ENCODE measurements at regions not wholly inside any gene's neighbourhood (a gene's known extent, or its start where the extent isn't known, plus 50 kb on each side); places are given as distances from the start of the nearest gene placed in this dataset.
"Not testable (repeated sequence)": the region's sequence is repeated elsewhere in the genome, so short reads cannot be mapped to it uniquely, and the experiment has no call there.

GRCh38 chr5:83404182-83404716 lies 67.3 kb upstream of the VCAN start:
- H3K4me3 ChIP-seq (ENCODE audit: low read depth, low read length) = no peak overlapping the region
- no peak for TF ChIP-seq CTCF (IDR thresholded peaks at IDR 0.05; ENCODE audit: insufficient read depth, low read length)
- DNase-seq (ENCODE audit: low read depth) = no peak

GRCh38 chr5:83405662-83406061 lies 65.9 kb upstream of the VCAN start:
- no peak overlapping the region for H3K4me3 ChIP-seq (ENCODE audit: low read depth, low read length)
- DNase-seq (ENCODE audit: low read depth) = no peak
- no peak for TF ChIP-seq CTCF (IDR thresholded peaks at IDR 0.05; ENCODE audit: insufficient read depth, low read length)

GRCh38 chr5:83406906-83407305 lies 64.6 kb upstream of the VCAN start:
- TF ChIP-seq CTCF (IDR thresholded peaks at IDR 0.05; ENCODE audit: insufficient read depth, low read length) = no peak
- H3K4me3 ChIP-seq (ENCODE audit: low read depth, low read length) = no peak overlapping the region
- no peak for DNase-seq (ENCODE audit: low read depth)

GRCh38 chr5:83407931-83408330 lies 63.6 kb upstream of the VCAN start:
- no peak for DNase-seq (ENCODE audit: low read depth)
- no peak overlapping the region for H3K4me3 ChIP-seq (ENCODE audit: low read depth, low read length)
- TF ChIP-seq CTCF (IDR thresholded peaks at IDR 0.05; ENCODE audit: insufficient read depth, low read length) = no peak

- H3K4me3 ChIP-seq (ENCODE audit: low read depth, low read length) = no peak overlapping the region
- no peak for DNase-seq (ENCODE audit: low read depth)
- TF ChIP-seq CTCF (IDR thresholded peaks at IDR 0.05; ENCODE audit: insufficient read depth, low read length) = no peak
Observed at GRCh38 chr5:83408719-83409118, 62.8 kb upstream of the VCAN start.

- not testable (repeated sequence) for H3K4me3 ChIP-seq (ENCODE audit: low read depth, low read length); DNase-seq (ENCODE audit: low read depth)
Observed at GRCh38 chr5:83409776-83410175, 61.8 kb upstream of the VCAN start.

GRCh38 chr5:83410319-83410718 lies 61.2 kb upstream of the VCAN start:
- not testable (repeated sequence) for H3K4me3 ChIP-seq (ENCODE audit: low read depth, low read length); DNase-seq (ENCODE audit: low read depth)

- DNase-seq (ENCODE audit: low read depth) = peak; percentile 50
- no peak for TF ChIP-seq CTCF (IDR thresholded peaks at IDR 0.05; ENCODE audit: insufficient read depth, low read length)
- H3K4me3 ChIP-seq (ENCODE audit: low read depth, low read length) = no peak overlapping the region
Observed at GRCh38 chr5:83414601-83415000, 56.9 kb upstream of the VCAN start.

All from fibroblast of the aortic adventitia (primary cell).